Skeletal muscle satellite cell (primary cell): ENCODE measurements at regions not wholly inside any gene's neighbourhood (a gene's known extent, or its start where the extent isn't known, plus 50 kb on each side); places are given as distances from the start of the nearest gene placed in this dataset.

Source experiments
- H3K27me3 ChIP-seq: 2 replicates; pipeline ENCODE4 v1.7.0; 2013; ENCODE audit warnings: low read length; ENCODE audit not compliant: control insufficient read depth, insufficient read depth
- H3K36me3 ChIP-seq: 2 replicates; pipeline ENCODE4 v1.7.0; 2013; ENCODE audit warnings: mild to moderate bottlenecking, control low read depth, low read length; ENCODE audit not compliant: insufficient read depth
- H3K4me1 ChIP-seq: 2 replicates; pipeline ENCODE4 v1.7.0; 2013; ENCODE audit warnings: low read length; ENCODE audit not compliant: control insufficient read depth, insufficient read depth
- H3K4me2 ChIP-seq: 2 replicates; pipeline ENCODE4 v1.7.0; 2013; ENCODE audit warnings: mild to moderate bottlenecking, low read length
- H3K4me3 ChIP-seq: 2 replicates; pipeline ENCODE4 v1.7.0; 2013; ENCODE audit warnings: low read length
- H3K9ac ChIP-seq: 2 replicates; pipeline ENCODE4 v1.7.0; 2013; ENCODE audit warnings: mild to moderate bottlenecking, low read depth, low read length, moderate library complexity
- H3K9me3 ChIP-seq: replicated peaks from 2 replicates; pipeline ENCODE4 v1.7.0; 2013; ENCODE audit warnings: mild to moderate bottlenecking, control low read depth, low read length

- Histone ChIP-seq H3K36me3 (no peaks in the 10 kb centered on the region), H3K4me2 (no peak overlapping the region), H3K9ac (no peak overlapping the region), H3K27me3 (no peaks in the 10 kb centered on the region), H3K4me3 (no peak overlapping the region), H3K9me3 (no peaks in the 10 kb centered on the region), H3K4me1 (no peaks in the 10 kb centered on the region)
Observed at GRCh38 chr10:64275001-64275400, 753.8 kb downstream of the REEP3 start.

- H3K9me3 ChIP-seq = no peaks in the 10 kb centered on the region
- no peak overlapping the region for H3K9ac ChIP-seq
- no peaks in the 10 kb centered on the region for H3K27me3 ChIP-seq
- H3K4me1 ChIP-seq = no peaks in the 10 kb centered on the region
- no peaks in the 10 kb centered on the region for H3K36me3 ChIP-seq
- H3K4me2 ChIP-seq = no peak overlapping the region
- no peak overlapping the region for H3K4me3 ChIP-seq
Observed at GRCh38 chr10:64275774-64276173, 754.6 kb downstream of the REEP3 start.

DNA sequence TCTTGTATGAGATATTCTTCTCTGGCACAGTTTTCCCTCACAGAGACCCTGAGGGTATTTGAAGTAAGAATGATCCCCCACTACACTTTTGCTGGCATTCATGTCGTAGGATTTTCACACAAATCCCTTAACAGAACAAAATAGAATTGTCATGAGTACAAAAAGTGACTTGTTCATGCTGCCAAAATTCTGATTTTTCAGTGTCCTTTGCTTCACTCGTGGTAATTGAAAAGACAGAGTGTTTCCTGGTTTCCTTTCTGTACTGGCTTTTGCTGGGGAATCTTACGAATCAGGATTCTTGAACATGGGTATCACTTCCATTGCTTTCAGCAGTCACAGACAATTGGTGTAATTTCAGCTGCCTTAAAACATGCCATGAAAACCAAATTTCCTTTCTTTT lies 756.3 kb downstream of the REEP3 start:
- H3K36me3 ChIP-seq = no peaks in the 10 kb centered on the region
- no peak overlapping the region for H3K4me2 ChIP-seq
- no peaks in the 10 kb centered on the region for H3K4me1 ChIP-seq
- no peak overlapping the region for H3K4me3 ChIP-seq
- H3K27me3 ChIP-seq = no peaks in the 10 kb centered on the region
- no peak overlapping the region for H3K9ac ChIP-seq
- H3K9me3 ChIP-seq = no peaks in the 10 kb centered on the region

DNA sequence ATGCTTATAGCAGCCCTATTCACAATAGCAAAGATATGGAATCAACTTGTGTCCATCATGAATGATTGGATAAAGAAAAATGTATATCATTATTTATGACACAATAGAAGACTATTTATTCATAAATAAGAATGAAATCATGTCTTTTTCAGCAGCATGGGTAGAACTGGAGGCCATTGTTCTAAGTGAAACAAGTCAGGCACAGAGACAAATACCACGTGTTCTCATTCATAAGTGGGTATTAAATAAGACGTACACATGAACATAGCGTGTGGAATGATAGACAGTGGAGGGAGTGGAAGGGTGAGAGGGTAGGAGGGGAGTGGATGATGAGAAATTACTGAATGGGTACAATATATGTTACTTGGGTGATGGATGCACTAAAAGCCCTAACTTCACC lies 762.4 kb downstream of the REEP3 start:
- peaks cover 3% of the 10 kb centered on the region for H3K27me3 ChIP-seq
- no peak overlapping the region for H3K4me2 ChIP-seq
- no peak overlapping the region for H3K9ac ChIP-seq
- H3K9me3 ChIP-seq = no peaks in the 10 kb centered on the region
- no peaks in the 10 kb centered on the region for H3K36me3 ChIP-seq
- H3K4me1 ChIP-seq = no peaks in the 10 kb centered on the region
- no peak overlapping the region for H3K4me3 ChIP-seq

GRCh38 chr10:64286533-64286932 lies 765.3 kb downstream of the REEP3 start:
- H3K27me3 ChIP-seq = peaks cover 3% of the 10 kb centered on the region
- H3K4me2 ChIP-seq = no peak overlapping the region
- no peaks in the 10 kb centered on the region for H3K4me1 ChIP-seq
- no peaks in the 10 kb centered on the region for H3K36me3 ChIP-seq
- no peak overlapping the region for H3K9ac ChIP-seq
- no peaks in the 10 kb centered on the region for H3K9me3 ChIP-seq
- H3K4me3 ChIP-seq = no peak overlapping the region

GRCh38 chr10:64288404-64288803 lies 767.2 kb downstream of the REEP3 start:
- H3K4me3 ChIP-seq = no peak overlapping the region
- H3K36me3 ChIP-seq = no peaks in the 10 kb centered on the region
- no peaks in the 10 kb centered on the region for H3K4me1 ChIP-seq
- no peaks in the 10 kb centered on the region for H3K9me3 ChIP-seq
- no peak overlapping the region for H3K9ac ChIP-seq
- H3K4me2 ChIP-seq = no peak overlapping the region
- H3K27me3 ChIP-seq = peaks cover 3% of the 10 kb centered on the region

DNA sequence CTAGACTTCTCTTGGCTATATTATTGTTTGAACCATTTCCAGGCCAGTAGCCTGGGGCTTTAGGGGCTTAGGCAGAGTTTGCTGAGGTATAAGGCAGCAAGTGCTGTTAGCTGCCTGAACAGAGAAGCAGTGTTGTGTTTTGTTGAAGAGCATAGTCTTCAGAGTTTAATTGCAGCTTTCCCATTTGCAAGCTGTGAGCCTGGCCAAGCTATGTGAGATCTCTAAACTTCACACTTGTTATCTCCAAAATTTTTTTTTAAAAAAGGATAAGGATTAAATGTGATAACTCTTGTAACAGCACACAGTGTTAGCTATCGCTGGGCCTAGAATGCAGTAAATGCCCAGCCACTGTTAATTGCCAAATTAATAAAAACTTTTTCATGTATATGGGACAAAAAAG lies 782.4 kb downstream of the REEP3 start:
- Histone ChIP-seq H3K4me3 (no peak overlapping the region), H3K9me3 (no peaks in the 10 kb centered on the region), H3K27me3 (no peaks in the 10 kb centered on the region), H3K9ac (no peak overlapping the region), H3K4me1 (no peaks in the 10 kb centered on the region), H3K4me2 (no peak overlapping the region), H3K36me3 (no peaks in the 10 kb centered on the region)

- no peaks in the 10 kb centered on the region for H3K36me3 ChIP-seq
- H3K27me3 ChIP-seq = no peaks in the 10 kb centered on the region
- no peaks in the 10 kb centered on the region for H3K4me1 ChIP-seq
- no peak overlapping the region for H3K9ac ChIP-seq
- no peak overlapping the region for H3K4me3 ChIP-seq
- H3K9me3 ChIP-seq = no peaks in the 10 kb centered on the region
- H3K4me2 ChIP-seq = no peak overlapping the region
Observed at GRCh38 chr10:64306729-64307327, 785.6 kb downstream of the REEP3 start.

DNA sequence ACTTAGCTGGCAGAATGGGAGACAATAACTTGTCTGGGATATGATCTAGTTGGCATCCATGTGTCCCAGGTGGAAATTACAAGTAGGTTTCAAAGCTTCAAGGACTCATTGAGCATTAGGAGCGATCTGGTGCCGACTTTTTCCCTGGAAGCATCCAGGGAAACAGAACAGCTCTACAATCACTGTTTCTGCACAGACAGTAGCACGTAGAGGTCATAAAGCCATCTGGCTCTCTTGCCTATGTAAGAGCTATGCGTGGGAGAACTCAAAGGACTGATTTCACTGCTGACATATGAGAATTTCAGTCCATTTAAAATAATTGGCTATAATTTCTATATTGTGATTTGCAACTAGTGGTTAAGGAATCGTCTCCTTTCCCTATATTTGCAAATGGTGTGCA lies 791.7 kb downstream of the REEP3 start:
- Histone ChIP-seq H3K27me3 (no peaks in the 10 kb centered on the region), H3K36me3 (no peaks in the 10 kb centered on the region), H3K4me3 (no peak overlapping the region), H3K4me1 (no peaks in the 10 kb centered on the region), H3K9me3 (no peaks in the 10 kb centered on the region), H3K4me2 (no peak overlapping the region), H3K9ac (no peak overlapping the region)

- no peak overlapping the region for H3K4me2 ChIP-seq
- no peaks in the 10 kb centered on the region for H3K36me3 ChIP-seq
- H3K4me1 ChIP-seq = no peaks in the 10 kb centered on the region
- H3K9me3 ChIP-seq = no peaks in the 10 kb centered on the region
- no peak overlapping the region for H3K4me3 ChIP-seq
- no peaks in the 10 kb centered on the region for H3K27me3 ChIP-seq
- no peak overlapping the region for H3K9ac ChIP-seq
Observed at GRCh38 chr10:64313967-64314366, 792.8 kb downstream of the REEP3 start.

- Histone ChIP-seq H3K36me3 (no peaks in the 10 kb centered on the region), H3K9me3 (no peaks in the 10 kb centered on the region), H3K4me3 (no peak overlapping the region)
Observed at GRCh38 chr10:64316416-64316815, 795.2 kb downstream of the REEP3 start.

GRCh38 chr10:64316833-64317232 lies 795.6 kb downstream of the REEP3 start:
- no peaks in the 10 kb centered on the region for H3K9me3 ChIP-seq
- no peaks in the 10 kb centered on the region for H3K4me1 ChIP-seq
- H3K9ac ChIP-seq = no peak overlapping the region
- H3K4me3 ChIP-seq = no peak overlapping the region
- no peaks in the 10 kb centered on the region for H3K27me3 ChIP-seq
- H3K4me2 ChIP-seq = no peak overlapping the region
- no peaks in the 10 kb centered on the region for H3K36me3 ChIP-seq

More at GRCh38 chr10:64316416-64316815, 795.2 kb downstream of the REEP3 start:
- Histone ChIP-seq H3K4me2 (no peak overlapping the region), H3K4me1 (no peaks in the 10 kb centered on the region), H3K9ac (no peak overlapping the region), H3K27me3 (no peaks in the 10 kb centered on the region)
